ENCODE measurements at regions not wholly inside any gene's neighbourhood (a gene's known extent, or its start where the extent isn't known, plus 50 kb on each side); places are given as distances from the start of the nearest gene placed in this dataset.

GRCh38 chr2:215660687-215661086, 224.8 kb upstream of the FN1 start:
- no peak for TF ChIP-seq CTCF (IDR thresholded peaks at IDR 0.05; ENCODE audit: control insufficient read depth, insufficient read depth, low read depth, low read length, missing control alignments)
- no peak overlapping the region for H3K4me3 ChIP-seq (ENCODE audit: control insufficient read depth, low read depth, low read length)
- DNase-seq (ENCODE audit: low read depth), result peak; percentile 71

- no peak overlapping the region for H3K4me3 ChIP-seq (ENCODE audit: control insufficient read depth, low read depth, low read length)
- no peak for DNase-seq (ENCODE audit: low read depth)
- TF ChIP-seq CTCF (IDR thresholded peaks at IDR 0.05; ENCODE audit: control insufficient read depth, insufficient read depth, low read depth, low read length, missing control alignments), result no peak
Observed at GRCh38 chr2:215659650-215660049, 223.8 kb upstream of the FN1 start.

GRCh38 chr2:215658635-215659305, 222.9 kb upstream of the FN1 start:
- DNase-seq (ENCODE audit: low read depth), result no peak
- no peak overlapping the region for H3K4me3 ChIP-seq (ENCODE audit: control insufficient read depth, low read depth, low read length)

GRCh38 chr2:215657844-215658243, 222.0 kb upstream of the FN1 start:
- DNase-seq (ENCODE audit: low read depth), result peak; percentile 76
- H3K4me3 ChIP-seq (ENCODE audit: control insufficient read depth, low read depth, low read length), result no peak overlapping the region
- no peak for TF ChIP-seq CTCF (IDR thresholded peaks at IDR 0.05; ENCODE audit: control insufficient read depth, insufficient read depth, low read depth, low read length, missing control alignments)

More at GRCh38 chr2:215658635-215659305, 222.9 kb upstream of the FN1 start:
- TF ChIP-seq CTCF (IDR thresholded peaks at IDR 0.05; ENCODE audit: control insufficient read depth, insufficient read depth, low read depth, low read length, missing control alignments), result no peak

GRCh38 chr2:215654148-215654819, 218.4 kb upstream of the FN1 start:
- peak; percentile 65 for DNase-seq (ENCODE audit: low read depth)
- H3K4me3 ChIP-seq (ENCODE audit: control insufficient read depth, low read depth, low read length), result no peak overlapping the region
- TF ChIP-seq CTCF (IDR thresholded peaks at IDR 0.05; ENCODE audit: control insufficient read depth, insufficient read depth, low read depth, low read length, missing control alignments), result no peak

GRCh38 chr2:215653344-215654030, 217.6 kb upstream of the FN1 start:
- peak; percentile 65 for DNase-seq (ENCODE audit: low read depth)
- no peak overlapping the region for H3K4me3 ChIP-seq (ENCODE audit: control insufficient read depth, low read depth, low read length)
- TF ChIP-seq CTCF (IDR thresholded peaks at IDR 0.05; ENCODE audit: control insufficient read depth, insufficient read depth, low read depth, low read length, missing control alignments), result no peak
